ENCODE measurements at regions not wholly inside any gene's neighbourhood (a gene's known extent, or its start where the extent isn't known, plus 50 kb on each side); places are given as distances from the start of the nearest gene placed in this dataset.

DNA sequence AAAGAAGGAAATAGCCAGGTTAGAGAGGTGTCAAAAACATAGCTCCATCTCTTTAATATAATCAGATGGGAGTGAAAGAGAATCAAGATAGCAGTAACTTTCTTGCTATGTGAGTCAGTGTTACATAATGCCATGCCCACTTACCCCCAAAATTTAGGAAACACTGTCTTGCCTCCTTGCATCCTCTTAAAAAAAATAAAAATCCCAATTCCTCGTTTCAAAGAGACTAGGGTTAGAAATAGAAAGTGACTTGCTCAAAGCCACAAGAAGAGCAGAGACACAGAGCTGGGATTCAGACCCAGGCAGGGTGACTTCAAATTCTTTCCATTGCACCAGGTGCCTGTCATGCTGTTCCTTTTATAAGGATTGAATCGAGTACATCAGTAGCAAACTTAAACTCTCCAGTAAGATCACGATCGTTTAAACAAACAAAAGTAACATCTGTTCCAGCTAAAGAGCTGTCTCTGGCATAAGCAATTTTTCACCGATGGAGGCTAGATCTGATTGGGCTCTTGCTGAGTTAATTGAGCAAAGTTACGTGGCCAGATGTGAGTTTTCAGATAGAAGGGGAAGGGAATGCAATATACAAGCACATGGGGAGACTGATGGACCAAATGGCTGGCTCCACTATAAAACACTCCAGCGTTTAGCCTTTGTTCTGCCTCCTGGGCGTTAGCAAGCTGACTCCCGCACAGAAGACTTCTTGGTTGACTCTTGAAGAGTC is 176.9 kb downstream of the PALM2AKAP2 start:
- TF ChIP-seq CTCF (IDR thresholded peaks at IDR 0.05; ENCODE audit: borderline replicate concordance, extremely low read depth, low read length, poor library complexity, severe bottlenecking) (no peak), EZH2 (IDR thresholded peaks at IDR 0.05; ENCODE audit: borderline replicate concordance, low read depth, low read length, severe bottlenecking) (no peak)

Data from DND-41 (cell line).